Thyroid gland (tissue), 4 donors: ENCODE measurements at regions not wholly inside any gene's neighbourhood (a gene's known extent, or its start where the extent isn't known, plus 50 kb on each side); places are given as distances from the start of the nearest gene placed in this dataset.

Source experiments
- CTCF ChIP-seq, 6 experiments: fragments of 200-600 bp in 3 of 6; fragments of 450-650 bp in 3 of 6; sonication (generic) in 3 of 6; IDR thresholded peaks; one replicate each; pipeline ENCODE4 v1.5.1; 2016 to 2019; ENCODE audit warnings: antibody characterized with exemption in 6 of 6, mild to moderate bottlenecking in 2 of 6, inconsistent platforms in 1 of 6, moderate library complexity in 1 of 6
- POLR2A ChIP-seq, 2 donors: fragments of 450-650 bp; IDR thresholded peaks; one replicate each; pipeline ENCODE4 v1.6.1; 2017; ENCODE audit warnings: antibody characterized with exemption in 2 of 2, mild to moderate bottlenecking in 2 of 2, moderate library complexity in 1 of 2

GRCh38 chr21:41037212-41037611, 130.7 kb upstream of the BACE2 start:
- TF ChIP-seq CTCF (IDR thresholded peaks at IDR 0.05) (no peak), POLR2A (IDR thresholded peaks at IDR 0.05) (no peak)
